Pancreas (tissue), 10 donors: ENCODE measurements at regions not wholly inside any gene's neighbourhood (a gene's known extent, or its start where the extent isn't known, plus 50 kb on each side); places are given as distances from the start of the nearest gene placed in this dataset.

Experiments
- ATAC-seq, 4 donors: fragments of 200-7000 bp; cut with Tn5 transposase; one replicate each; pipeline versions ENCODE4 v1.8.0 to v1.9.1; 2020; ENCODE audit warnings: mild to moderate bottlenecking in 4 of 4, moderate library complexity in 4 of 4
- DNase-seq, 6 donors: peaks; one replicate each; pipeline ENCODE4 v3.0.0-alpha.2; 2020
- FAIRE-seq: peaks from 2 replicates; lab custom pipeline; 2012; peaks lifted over from hg19 to GRCh38; lab: Jason Lieb, UNC
- H3K27ac ChIP-seq, 4 donors: fragments of 200-600 bp; sonication (generic); 1 replicate in 3 of 4; 2 replicates in 1 of 4; pipeline versions ENCODE4 v1.5.0 to v1.8.0; 2020
- H3K27me3 ChIP-seq, 4 donors: fragments of 200-600 bp; one replicate each; pipeline ENCODE4 v1.8.0; 2021
- H3K36me3 ChIP-seq, 3 donors: fragments of 200-600 bp; sonication (generic) in 1 of 3; one replicate each; pipeline versions ENCODE4 v1.5.0 to v1.8.0; 2020 to 2021
- H3K4me1 ChIP-seq, 3 donors: fragments of 200-600 bp; one replicate each; pipeline ENCODE4 v1.8.0; 2021
- H3K4me3 ChIP-seq, 4 donors: fragments of 200-600 bp; sonication (generic) in 2 of 4; one replicate each; pipeline versions ENCODE4 v1.5.0 to v1.8.0; 2020 to 2021
- H3K9me3 ChIP-seq, 4 donors: fragments of 200-600 bp; one replicate each; pipeline ENCODE4 v1.8.0; 2021
- CTCF ChIP-seq, 4 donors: fragments of 200-600 bp; sonication (generic) in 3 of 4; IDR thresholded peaks; one replicate each; pipeline versions ENCODE4 v1.5.0 to v1.8.0; 2021; ENCODE audit warnings: antibody characterized with exemption in 4 of 4
- WGBS, 2 donors: extraction: QIAGEN DNeasy Blood & Tissue Kit; methylation state at CpG; one replicate each; pipeline ENCODE4 v1.1.7; 2013; 5-methylcytosine and 5-hydroxymethylcytosine counted together
- intact Hi-C, 3 donors: fragments of 100-400 bp; cut with DNase I; formaldehyde crosslinking; loops; one replicate each; pipeline versions ENCODE4 v1.11.1 to v1.14.2; 2022
- donor health status: healthy with polysubstance abuse.
- donor health status: DM: no; HTN: no; CAD: no; lungs with moderate emphysema.
- donor health status: DM: no; HTN: no; CAD: no.
- donor health status: control.
- donor health status: control.
- donor health status: Bipolar disorder and iron deficiency.
- donor health status: DM: yes; HTN: yes; CAD: no.
- donor health status: DM: no; HTN: no; CAD: no.
- donor health status: DM: no; HTN: no; CAD: no.
- donor health status: DM: yes; HTN: yes; CAD: no.

- Histone ChIP-seq H3K36me3 (no peaks in the 10 kb centered on the region), H3K4me1 (no peaks in the 10 kb centered on the region), H3K4me3 (no peak overlapping the region), H3K9me3 (no peaks in the 10 kb centered on the region), H3K27ac (no peak overlapping the region), H3K27me3 (no peaks in the 10 kb centered on the region)
- TF ChIP-seq CTCF (IDR thresholded peaks at IDR 0.05) = no peak
- FAIRE-seq (no peak), DNase-seq (no peak), ATAC-seq (no peak)
- 63 to 66% methylated on average over 2 of the region's 2 CpGs for WGBS, 2 donors
- intact Hi-C loops = no loop called here
Observed at GRCh38 chr3:6580808-6581207, 280.1 kb upstream of the GRM7 start.

- intact Hi-C loops = no loop called here
- no peaks in the 10 kb centered on the region for H3K4me1 ChIP-seq
- H3K9me3 ChIP-seq = no peaks in the 10 kb centered on the region
- FAIRE-seq (no peak), ATAC-seq (no peak), DNase-seq (no peak)
- no peak overlapping the region for H3K4me3 ChIP-seq
- no peak for TF ChIP-seq CTCF (IDR thresholded peaks at IDR 0.05)
- WGBS, 2 donors = 82 to 93% methylated on average over 11 of the region's 11 CpGs
- no peaks in the 10 kb centered on the region for H3K36me3 ChIP-seq
- H3K27ac ChIP-seq = no peak overlapping the region
- H3K27me3 ChIP-seq = no peaks in the 10 kb centered on the region
Observed at GRCh38 chr3:6585360-6585759, 275.6 kb upstream of the GRM7 start.

- Histone ChIP-seq H3K9me3 (no peaks in the 10 kb centered on the region), H3K36me3 (no peaks in the 10 kb centered on the region), H3K4me1 (no peaks in the 10 kb centered on the region), H3K27ac (no peak overlapping the region), H3K27me3 (no peaks in the 10 kb centered on the region), H3K4me3 (no peak overlapping the region)
- ATAC-seq = no peak
- no peak for TF ChIP-seq CTCF (IDR thresholded peaks at IDR 0.05)
- FAIRE-seq = no peak
- no peak for DNase-seq
- 89 to 94% methylated on average over 2 of the region's 2 CpGs for WGBS, 2 donors
- intact Hi-C loops = no loop called here
Observed at GRCh38 chr3:6600237-6600636, 260.7 kb upstream of the GRM7 start.

- intact Hi-C loops = no loop called here
- ATAC-seq = no peak
- TF ChIP-seq CTCF (IDR thresholded peaks at IDR 0.05) = no peak
- no peak overlapping the region for H3K27ac ChIP-seq
- FAIRE-seq = no peak
- H3K27me3 ChIP-seq = no peaks in the 10 kb centered on the region
- H3K36me3 ChIP-seq = no peaks in the 10 kb centered on the region
- H3K4me3 ChIP-seq = no peak overlapping the region
- no peaks in the 10 kb centered on the region for H3K9me3 ChIP-seq
- WGBS, 2 donors = 59 to 61% methylated on average over 4 of the region's 4 CpGs
- H3K4me1 ChIP-seq = no peaks in the 10 kb centered on the region
- no peak for DNase-seq
Observed at GRCh38 chr3:6601374-6601773, 259.5 kb upstream of the GRM7 start.

GRCh38 chr3:6602329-6602728, 258.6 kb upstream of the GRM7 start:
- ATAC-seq (no peak), FAIRE-seq (no peak), DNase-seq (no peak)
- no peak overlapping the region for H3K27ac ChIP-seq
- no peaks in the 10 kb centered on the region for H3K4me1 ChIP-seq
- H3K9me3 ChIP-seq = no peaks in the 10 kb centered on the region
- H3K27me3 ChIP-seq = no peaks in the 10 kb centered on the region
- intact Hi-C loops = no loop called here
- no peak overlapping the region for H3K4me3 ChIP-seq
- no peaks in the 10 kb centered on the region for H3K36me3 ChIP-seq
- TF ChIP-seq CTCF (IDR thresholded peaks at IDR 0.05) = no peak
